ENCODE measurements at regions not wholly inside any gene's neighbourhood (a gene's known extent, or its start where the extent isn't known, plus 50 kb on each side); places are given as distances from the start of the nearest gene placed in this dataset.

- H3K4ac ChIP-seq (ENCODE audit: low read depth in 1 of 2, low read length in 2 of 2): no peak overlapping the region
- H4K8ac ChIP-seq (ENCODE audit: low read length): no peak overlapping the region
- H3K79me1 ChIP-seq (replicated peaks; ENCODE audit: low read length, poor library complexity, severe bottlenecking): no peaks in the 10 kb centered on the region
- no peak overlapping the region for H3K14ac ChIP-seq (ENCODE audit: low read length in 2 of 2)
- DNase-seq: no peak
- peak overlapping the region; percentile 25 for H4K91ac ChIP-seq (ENCODE audit: low read length)
- H2AFZ ChIP-seq (ENCODE audit: low read depth, low read length): no peak overlapping the region
- no peaks in the 10 kb centered on the region for H3K36me3 ChIP-seq (ENCODE audit: control insufficient read depth in 1 of 2, insufficient read depth in 2 of 2, low read depth in 1 of 2, low read length in 2 of 2)
- H2BK120ac ChIP-seq (ENCODE audit: low read depth, low read length): no peak overlapping the region
- H2AK5ac ChIP-seq (ENCODE audit: low read length, severe bottlenecking): no peak overlapping the region
- H3K4me3 ChIP-seq (ENCODE audit: insufficient read depth in 1 of 2, low read depth in 1 of 2, low read length in 2 of 2): no peak overlapping the region
- no peak overlapping the region for H2BK5ac ChIP-seq (ENCODE audit: low read depth, low read length, poor library complexity, severe bottlenecking)
- H3K23ac ChIP-seq (ENCODE audit: low read length in 2 of 2): no peak overlapping the region
- 95% methylated on average over 9 of the region's 13 CpGs for WGBS
- H3K27me3 ChIP-seq (ENCODE audit: control insufficient read depth in 1 of 2, insufficient read depth in 1 of 2, low read length in 2 of 2): no peaks in the 10 kb centered on the region
- no peaks in the 10 kb centered on the region for H3K9me3 ChIP-seq (ENCODE audit: control insufficient read depth, low read length)
- no peak overlapping the region for H3K27ac ChIP-seq (ENCODE audit: low read length, poor library complexity, severe bottlenecking)
- no peaks in the 10 kb centered on the region for H3K4me1 ChIP-seq (ENCODE audit: control insufficient read depth, insufficient read depth, low read depth, low read length)
- H3K9ac ChIP-seq (ENCODE audit: low read length): no peak overlapping the region
- H2BK12ac ChIP-seq (ENCODE audit: low read length in 2 of 2): peak overlapping the region in 1 of 2 experiments; percentile 1
- no peak overlapping the region for H2BK15ac ChIP-seq (ENCODE audit: low read depth, poor library complexity, severe bottlenecking)
- H3K18ac ChIP-seq (ENCODE audit: low read depth in 1 of 2, low read length in 2 of 2): no peak overlapping the region
- H3K4me2 ChIP-seq (ENCODE audit: low read length, poor library complexity, severe bottlenecking): no peak overlapping the region
These were observed 127.1 kb downstream of the SOCS6 start for GRCh38 chr18:70415823-70416488.

- WGBS: 95% methylated on average over 5 of the region's 6 CpGs
These were observed 125.6 kb downstream of the SOCS6 start for GRCh38 chr18:70414315-70414900.

GRCh38 chr18:70413455-70413854 is 124.6 kb downstream of the SOCS6 start:
- no peak overlapping the region for H3K23ac ChIP-seq (ENCODE audit: low read length in 2 of 2)
- H2BK120ac ChIP-seq (ENCODE audit: low read depth, low read length): peak overlapping the region; percentile 15
- no peak overlapping the region for H4K8ac ChIP-seq (ENCODE audit: low read length)
- H3K9ac ChIP-seq (ENCODE audit: low read length): no peak overlapping the region
- peak overlapping the region in 1 of 2 experiments; percentile 67 for H2BK12ac ChIP-seq (ENCODE audit: low read length in 2 of 2)
- H2BK15ac ChIP-seq (ENCODE audit: low read depth, poor library complexity, severe bottlenecking): no peak overlapping the region
- DNase-seq: no peak
- no peak overlapping the region for H3K18ac ChIP-seq (ENCODE audit: low read depth in 1 of 2, low read length in 2 of 2)
- no peak overlapping the region for H3K14ac ChIP-seq (ENCODE audit: low read length in 2 of 2)
- H3K4me2 ChIP-seq (ENCODE audit: low read length, poor library complexity, severe bottlenecking): no peak overlapping the region
- H3K27me3 ChIP-seq (ENCODE audit: control insufficient read depth in 1 of 2, insufficient read depth in 1 of 2, low read length in 2 of 2): no peaks in the 10 kb centered on the region
- H3K4me3 ChIP-seq (ENCODE audit: insufficient read depth in 1 of 2, low read depth in 1 of 2, low read length in 2 of 2): no peak overlapping the region
- no peak overlapping the region for H3K27ac ChIP-seq (ENCODE audit: low read length, poor library complexity, severe bottlenecking)
- no peaks in the 10 kb centered on the region for H3K9me3 ChIP-seq (ENCODE audit: control insufficient read depth, low read length)
- no peak overlapping the region for H4K91ac ChIP-seq (ENCODE audit: low read length)
- 93% methylated on average over 3 of the region's 3 CpGs for WGBS
- no peak overlapping the region for H2AFZ ChIP-seq (ENCODE audit: low read depth, low read length)
- H3K4ac ChIP-seq (ENCODE audit: low read depth in 1 of 2, low read length in 2 of 2): no peak overlapping the region
- H3K79me1 ChIP-seq (replicated peaks; ENCODE audit: low read length, poor library complexity, severe bottlenecking): no peaks in the 10 kb centered on the region
- H2AK5ac ChIP-seq (ENCODE audit: low read length, severe bottlenecking): no peak overlapping the region
- H3K4me1 ChIP-seq (ENCODE audit: control insufficient read depth, insufficient read depth, low read depth, low read length): no peaks in the 10 kb centered on the region
- H2BK5ac ChIP-seq (ENCODE audit: low read depth, low read length, poor library complexity, severe bottlenecking): no peak overlapping the region
- no peaks in the 10 kb centered on the region for H3K36me3 ChIP-seq (ENCODE audit: control insufficient read depth in 1 of 2, insufficient read depth in 2 of 2, low read depth in 1 of 2, low read length in 2 of 2)

More at GRCh38 chr18:70414315-70414900, 125.6 kb downstream of the SOCS6 start:
- Histone ChIP-seq H3K4me1 (ENCODE audit: control insufficient read depth, insufficient read depth, low read depth, low read length) (no peaks in the 10 kb centered on the region), H3K18ac (ENCODE audit: low read depth in 1 of 2, low read length in 2 of 2) (peak overlapping the region in 1 of 2 experiments; percentile 32), H3K9ac (ENCODE audit: low read length) (no peak overlapping the region), H2AFZ (ENCODE audit: low read depth, low read length) (no peak overlapping the region), H3K14ac (ENCODE audit: low read length in 2 of 2) (no peak overlapping the region), H3K4ac (ENCODE audit: low read depth in 1 of 2, low read length in 2 of 2) (no peak overlapping the region), H2BK12ac (ENCODE audit: low read length in 2 of 2) (peak overlapping the region in 1 of 2 experiments; percentile 92), H3K4me2 (ENCODE audit: low read length, poor library complexity, severe bottlenecking) (no peak overlapping the region), H4K91ac (ENCODE audit: low read length) (no peak overlapping the region), H3K9me3 (ENCODE audit: control insufficient read depth, low read length) (no peaks in the 10 kb centered on the region), H3K27ac (ENCODE audit: low read length, poor library complexity, severe bottlenecking) (no peak overlapping the region), H3K23ac (ENCODE audit: low read length in 2 of 2) (no peak overlapping the region), H3K27me3 (ENCODE audit: control insufficient read depth in 1 of 2, insufficient read depth in 1 of 2, low read length in 2 of 2) (no peaks in the 10 kb centered on the region), H3K36me3 (ENCODE audit: control insufficient read depth in 1 of 2, insufficient read depth in 2 of 2, low read depth in 1 of 2, low read length in 2 of 2) (no peaks in the 10 kb centered on the region), H2BK15ac (ENCODE audit: low read depth, poor library complexity, severe bottlenecking) (no peak overlapping the region), H4K8ac (ENCODE audit: low read length) (no peak overlapping the region), H2BK120ac (ENCODE audit: low read depth, low read length) (no peak overlapping the region), H2AK5ac (ENCODE audit: low read length, severe bottlenecking) (no peak overlapping the region), H3K79me1 (replicated peaks; ENCODE audit: low read length, poor library complexity, severe bottlenecking) (no peaks in the 10 kb centered on the region), H3K4me3 (ENCODE audit: insufficient read depth in 1 of 2, low read depth in 1 of 2, low read length in 2 of 2) (no peak overlapping the region), H2BK5ac (ENCODE audit: low read depth, low read length, poor library complexity, severe bottlenecking) (no peak overlapping the region)
- no peak for DNase-seq

- Histone ChIP-seq H3K27ac (ENCODE audit: low read length, poor library complexity, severe bottlenecking) (no peak overlapping the region), H2BK15ac (ENCODE audit: low read depth, poor library complexity, severe bottlenecking) (no peak overlapping the region), H3K4me3 (ENCODE audit: insufficient read depth in 1 of 2, low read depth in 1 of 2, low read length in 2 of 2) (no peak overlapping the region), H3K9me3 (ENCODE audit: control insufficient read depth, low read length) (no peaks in the 10 kb centered on the region), H4K8ac (ENCODE audit: low read length) (no peak overlapping the region), H3K36me3 (ENCODE audit: control insufficient read depth in 1 of 2, insufficient read depth in 2 of 2, low read depth in 1 of 2, low read length in 2 of 2) (no peaks in the 10 kb centered on the region), H3K14ac (ENCODE audit: low read length in 2 of 2) (no peak overlapping the region), H3K4me1 (ENCODE audit: control insufficient read depth, insufficient read depth, low read depth, low read length) (no peaks in the 10 kb centered on the region), H3K4me2 (ENCODE audit: low read length, poor library complexity, severe bottlenecking) (no peak overlapping the region), H2BK5ac (ENCODE audit: low read depth, low read length, poor library complexity, severe bottlenecking) (no peak overlapping the region), H3K27me3 (ENCODE audit: control insufficient read depth in 1 of 2, insufficient read depth in 1 of 2, low read length in 2 of 2) (no peaks in the 10 kb centered on the region), H3K18ac (ENCODE audit: low read depth in 1 of 2, low read length in 2 of 2) (no peak overlapping the region), H2BK120ac (ENCODE audit: low read depth, low read length) (no peak overlapping the region), H2AK5ac (ENCODE audit: low read length, severe bottlenecking) (no peak overlapping the region), H2AFZ (ENCODE audit: low read depth, low read length) (no peak overlapping the region), H2BK12ac (ENCODE audit: low read length in 2 of 2) (no peak overlapping the region), H3K23ac (ENCODE audit: low read length in 2 of 2) (no peak overlapping the region), H3K4ac (ENCODE audit: low read depth in 1 of 2, low read length in 2 of 2) (no peak overlapping the region), H3K9ac (ENCODE audit: low read length) (peak overlapping the region; percentile 9), H4K91ac (ENCODE audit: low read length) (no peak overlapping the region), H3K79me1 (replicated peaks; ENCODE audit: low read length, poor library complexity, severe bottlenecking) (no peaks in the 10 kb centered on the region)
- 49% methylated on average over 6 of the region's 6 CpGs for WGBS
- peak; percentile 80 for DNase-seq
These were observed 123.1 kb downstream of the SOCS6 start for GRCh38 chr18:70411876-70412435.

All from mesenchymal stem cell (in vitro differentiated cells and primary cell).